Liver (tissue), 3 donors: ENCODE measurements at regions not wholly inside any gene's neighbourhood (a gene's known extent, or its start where the extent isn't known, plus 50 kb on each side); places are given as distances from the start of the nearest gene placed in this dataset.

Source experiments
- CTCF ChIP-seq: fragments of 150-350 bp; IDR thresholded peaks from 2 replicates; pipeline ENCODE4 v1.5.1; 2017; ENCODE audit warnings: improper control_type of control experiment, low read depth, low read length; ENCODE audit not compliant: missing input control
- EGR1 ChIP-seq, 2 donors: IDR thresholded peaks; 2 replicates each; pipeline ENCODE4 v1.6.1; 2016 to 2018; ENCODE audit warnings: antibody characterized with exemption in 2 of 2, low read depth in 2 of 2
- GABPA ChIP-seq, 2 donors: IDR thresholded peaks in 1 of 2; conservative IDR thresholded peaks in 1 of 2; 2 replicates each; pipeline ENCODE4 v1.6.1; 2016; ENCODE audit warnings: antibody characterized with exemption in 2 of 2, mild to moderate bottlenecking in 1 of 2, moderate library complexity in 1 of 2
- JUND ChIP-seq, 2 donors: IDR thresholded peaks; 2 replicates each; pipeline ENCODE4 v1.6.1; 2016; ENCODE audit warnings: antibody characterized with exemption in 2 of 2
- RAD21 ChIP-seq, 2 donors: IDR thresholded peaks; 2 replicates each; pipeline ENCODE4 v1.6.1; 2016; ENCODE audit warnings: antibody characterized with exemption in 2 of 2, mild to moderate bottlenecking in 2 of 2
- REST ChIP-seq: IDR thresholded peaks from 2 replicates; pipeline ENCODE4 v1.6.1; 2016; ENCODE audit warnings: antibody characterized with exemption, mild to moderate bottlenecking
- SP1 ChIP-seq: IDR thresholded peaks from 2 replicates; pipeline ENCODE4 v1.6.1; 2018; ENCODE audit warnings: antibody characterized with exemption, mild to moderate bottlenecking
- YY1 ChIP-seq: IDR thresholded peaks from 2 replicates; pipeline ENCODE4 v1.6.1; 2016; ENCODE audit warnings: antibody characterized with exemption, mild to moderate bottlenecking
- donor health status: healthy.
- donor health status: healthy.

GRCh38 chr12:24356240-24356804 is 406.9 kb upstream of the SOX5 start:
- TF ChIP-seq CTCF: no peak
- no peak for TF ChIP-seq SP1
- no peak for TF ChIP-seq RAD21 (IDR thresholded peaks at IDR 0.05)
- TF ChIP-seq REST: no peak
- TF ChIP-seq EGR1 (IDR thresholded peaks at IDR 0.05; ENCODE audit: low read depth in 2 of 2): no peak
- TF ChIP-seq YY1: no peak
- TF ChIP-seq JUND (IDR thresholded peaks at IDR 0.05): no peak
- TF ChIP-seq GABPA (IDR thresholded peaks at IDR 0.05 in 1 of 2, conservative IDR thresholded peaks at IDR 0.05 in 1 of 2): no peak
